Ammon's horn (tissue), 1 donor: ENCODE measurements at regions not wholly inside any gene's neighbourhood (a gene's known extent, or its start where the extent isn't known, plus 50 kb on each side); places are given as distances from the start of the nearest gene placed in this dataset.

Experiments used
- DNase-seq: peaks from one replicate; pipeline ENCODE4 v3.0.0-alpha.2; 2016; ENCODE audit warnings: low spot score

DNA sequence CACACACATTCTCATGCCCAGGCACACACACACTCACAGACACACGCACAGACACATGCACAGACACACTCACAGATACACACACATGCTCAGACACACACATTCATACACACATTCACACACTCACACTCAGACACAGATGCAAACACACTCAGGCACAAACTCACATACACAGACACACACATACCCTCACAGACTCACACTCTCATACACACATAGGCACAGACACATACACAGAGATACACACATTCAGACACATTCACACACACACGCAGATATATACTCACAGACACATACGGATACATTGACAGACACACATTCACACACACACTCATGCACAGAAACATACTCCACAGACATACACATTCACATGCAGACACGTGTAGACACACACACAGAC, 89.6 kb downstream of the RBFOX3 start:
- DNase-seq: no peak

DNA sequence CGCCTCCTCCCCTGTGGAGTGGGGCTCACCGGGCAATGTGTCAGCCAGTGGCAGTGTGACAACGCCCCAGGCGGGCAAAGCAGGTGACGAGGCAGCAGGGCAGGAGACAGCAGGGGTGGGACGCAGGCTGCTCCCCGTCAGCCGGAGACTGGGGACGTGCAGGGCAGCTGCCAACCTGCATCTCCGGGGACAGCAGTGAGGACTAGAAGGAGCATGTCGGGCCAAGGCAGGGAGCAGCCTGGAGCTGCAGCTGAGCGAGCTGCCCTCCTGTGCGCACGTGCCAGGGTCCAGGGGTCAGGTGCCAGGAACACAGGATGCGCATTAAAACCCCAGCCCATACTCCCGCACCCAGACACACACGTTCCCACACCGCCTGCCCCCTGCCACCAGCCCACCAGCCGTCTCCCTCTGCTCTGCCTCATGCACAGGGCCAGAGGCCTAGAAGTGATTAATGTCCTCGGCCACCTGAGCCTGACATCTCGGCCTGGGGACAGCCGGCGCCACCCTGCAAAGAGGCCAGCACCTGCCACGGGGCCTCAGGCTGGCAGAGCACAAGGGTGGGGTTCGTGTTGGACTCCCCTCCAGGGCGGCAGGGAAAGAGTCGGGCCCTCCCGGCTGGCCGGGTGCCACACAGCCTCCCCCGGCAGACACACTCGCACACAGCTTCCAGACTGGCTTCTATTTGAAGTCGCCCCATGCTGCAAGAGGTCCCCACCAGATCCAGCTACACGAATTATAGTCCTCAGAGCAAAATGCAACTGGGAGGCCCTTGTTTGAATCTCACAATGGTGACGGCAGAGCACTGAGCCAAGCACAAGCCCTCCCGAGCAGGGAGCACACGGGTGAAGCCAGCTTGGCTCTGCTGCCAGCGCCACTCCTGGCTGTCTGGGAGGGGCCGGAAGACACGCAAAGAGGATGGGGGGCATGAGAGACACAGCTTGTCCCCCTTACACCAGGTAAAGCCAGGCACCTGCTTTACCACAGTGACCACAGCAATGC, 90.4 kb downstream of the RBFOX3 start:
- DNase-seq: no peak

DNA sequence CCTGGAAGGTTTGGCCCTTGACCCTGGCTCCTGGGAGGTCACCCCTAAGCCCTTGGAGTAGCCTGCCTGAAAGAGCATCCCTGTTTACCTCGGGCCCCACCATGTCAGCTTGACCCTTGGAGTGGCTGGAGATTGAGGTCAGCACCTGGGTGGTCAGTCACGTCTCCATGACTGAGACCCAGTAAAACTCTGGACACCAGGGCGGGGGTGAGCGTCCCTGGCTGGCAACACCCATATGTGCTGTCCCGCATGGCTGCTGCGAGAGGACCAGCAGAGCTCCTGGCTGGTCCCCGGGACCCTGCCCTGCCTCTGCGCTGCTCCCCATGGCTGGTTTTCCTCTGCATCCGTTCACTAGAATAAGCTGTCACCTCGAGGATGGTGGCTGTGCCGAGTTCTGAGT, 91.2 kb downstream of the RBFOX3 start:
- no peak for DNase-seq

DNA sequence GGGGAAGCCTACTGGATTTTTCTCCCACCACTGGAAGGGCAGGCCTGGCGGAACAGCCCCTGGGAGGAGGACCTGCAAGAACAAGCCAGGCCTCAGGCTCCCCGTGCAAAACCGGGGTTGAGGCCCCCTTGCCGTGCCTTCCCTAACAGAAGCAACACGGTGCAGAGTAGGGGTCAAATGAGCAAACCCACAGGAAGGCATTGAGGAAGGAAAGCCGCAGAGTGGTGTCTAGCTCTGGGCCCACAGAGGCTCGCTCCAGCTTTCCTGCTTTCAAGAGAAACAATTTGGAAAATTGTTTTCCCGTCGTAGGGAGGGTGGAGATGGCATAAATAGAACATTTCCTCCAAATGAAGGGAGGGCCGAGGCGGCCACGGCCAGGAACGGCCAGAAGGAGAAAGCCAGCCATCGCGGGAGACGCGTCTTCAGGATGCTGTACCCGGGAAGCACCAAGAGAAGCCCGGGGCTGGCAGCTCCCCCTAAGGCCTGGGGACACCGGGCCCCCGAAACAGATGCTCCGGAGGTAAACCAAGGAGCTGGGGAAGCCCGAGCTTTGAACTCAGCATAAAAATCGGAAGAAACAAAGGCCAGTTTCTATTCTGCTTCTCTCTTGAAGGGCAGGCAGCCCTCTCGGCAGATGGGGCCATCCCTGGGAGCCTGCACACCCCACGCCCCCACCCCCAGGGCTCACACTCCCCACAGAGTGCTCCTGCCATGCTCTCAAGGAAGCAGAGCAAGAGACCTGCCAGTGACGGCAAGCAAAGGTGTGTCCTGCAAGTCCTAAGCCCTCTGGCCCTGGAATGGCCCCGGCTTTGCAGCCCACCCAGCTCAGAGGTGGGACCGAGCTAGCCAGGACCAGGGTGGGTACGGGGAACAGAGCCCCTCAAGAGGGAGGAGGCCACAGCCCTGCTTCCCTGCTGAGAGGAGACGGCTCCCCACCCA, 92.0 kb downstream of the RBFOX3 start:
- no peak for DNase-seq

DNA sequence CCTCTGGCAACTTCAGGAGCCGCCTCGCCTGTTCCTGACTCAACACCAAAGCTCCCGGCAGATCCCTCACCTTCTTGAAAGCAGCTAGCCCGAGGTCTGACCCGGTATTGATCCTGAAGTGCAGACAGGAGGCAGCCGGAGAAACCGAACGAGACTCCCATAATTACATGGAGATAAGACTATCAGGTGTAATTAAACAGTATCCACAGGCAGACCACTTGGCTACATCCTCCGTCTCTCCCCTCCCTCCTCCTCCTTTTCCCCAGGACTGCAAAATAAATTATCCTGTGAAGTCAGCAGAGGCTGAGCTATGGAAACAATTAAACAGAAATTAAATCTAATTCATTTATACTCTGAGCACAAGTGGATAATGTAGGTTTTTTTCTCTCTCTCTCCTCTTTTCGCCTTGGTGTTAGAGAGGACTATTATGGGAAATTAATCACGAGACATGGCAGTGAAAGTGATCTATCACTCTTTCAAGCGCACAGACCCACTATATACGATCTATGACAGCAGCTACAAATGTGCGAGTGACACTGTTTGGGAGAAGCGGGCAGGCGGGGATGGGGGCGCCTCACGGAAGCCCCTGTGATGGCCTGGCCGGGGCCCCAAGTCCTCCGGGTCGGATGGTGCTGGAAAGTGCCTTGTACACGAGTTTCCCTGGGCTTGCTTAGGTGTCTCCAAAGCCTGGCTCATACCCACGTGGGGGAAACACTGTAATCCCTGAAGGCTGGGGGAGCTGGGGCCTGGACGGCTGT, 92.8 kb downstream of the RBFOX3 start:
- no peak for DNase-seq

DNA sequence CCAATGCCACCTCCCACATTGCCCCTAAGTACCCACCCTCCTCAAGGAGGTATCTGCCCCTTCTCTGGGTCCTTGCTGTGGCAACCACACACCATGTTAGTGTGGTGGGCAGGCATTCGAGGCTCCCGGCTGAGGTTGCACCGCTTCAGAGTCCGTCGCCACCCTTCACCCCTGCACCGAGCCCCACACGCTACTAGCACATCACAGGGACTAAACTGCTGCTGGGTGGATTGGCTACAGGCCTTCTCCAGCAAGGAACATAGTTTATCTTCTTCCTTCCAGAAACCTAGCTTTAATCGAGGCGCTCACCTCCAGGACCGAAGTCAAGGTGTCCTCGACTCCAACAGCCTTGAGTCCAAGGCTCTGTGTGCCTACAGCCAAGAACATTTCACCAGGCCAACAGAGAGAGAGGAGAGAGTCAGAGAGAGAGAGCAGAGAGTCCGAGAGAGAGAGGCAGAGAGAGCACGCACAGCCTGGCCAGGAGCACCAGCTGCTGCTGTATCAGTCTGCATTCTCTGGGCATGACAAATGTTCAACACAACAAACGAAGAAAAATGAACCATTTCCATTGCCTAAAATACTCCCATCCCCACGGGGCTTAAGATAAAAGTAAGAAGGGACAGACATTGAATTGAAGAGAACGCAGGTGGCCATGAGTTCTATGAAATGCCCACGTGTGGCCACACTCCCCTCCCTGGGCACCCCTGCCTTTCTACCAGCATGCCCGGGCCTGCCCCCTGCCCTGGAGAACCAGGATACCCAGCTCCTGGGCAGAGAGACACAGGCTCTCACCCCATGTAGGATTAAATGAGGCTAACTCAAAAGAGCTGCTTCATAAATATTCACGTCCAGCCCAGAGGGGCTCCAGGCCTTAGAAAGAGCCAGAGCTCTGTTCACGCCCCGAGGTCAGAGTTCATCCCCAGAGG, 94.9 kb downstream of the RBFOX3 start:
- DNase-seq: no peak

DNA sequence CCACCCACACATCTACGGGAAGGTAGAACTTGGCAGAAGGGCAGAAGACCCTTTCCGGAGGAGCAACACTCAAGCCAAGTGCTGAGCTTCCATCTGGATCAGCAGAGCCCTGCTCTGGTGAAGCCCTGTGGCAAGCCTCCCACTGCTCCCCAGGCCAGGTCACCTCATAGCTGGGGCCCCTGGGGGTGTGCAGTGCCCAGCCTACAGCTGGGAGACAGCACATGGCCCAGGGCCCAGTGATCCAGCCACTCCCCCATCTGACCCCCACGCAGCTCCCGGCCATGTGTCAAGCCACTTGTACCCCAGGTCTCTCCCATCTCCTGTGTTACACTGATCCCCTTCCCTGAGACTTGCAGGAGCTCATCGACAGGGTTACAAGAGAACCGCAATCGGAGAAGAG, 95.7 kb downstream of the RBFOX3 start:
- DNase-seq: no peak

DNA sequence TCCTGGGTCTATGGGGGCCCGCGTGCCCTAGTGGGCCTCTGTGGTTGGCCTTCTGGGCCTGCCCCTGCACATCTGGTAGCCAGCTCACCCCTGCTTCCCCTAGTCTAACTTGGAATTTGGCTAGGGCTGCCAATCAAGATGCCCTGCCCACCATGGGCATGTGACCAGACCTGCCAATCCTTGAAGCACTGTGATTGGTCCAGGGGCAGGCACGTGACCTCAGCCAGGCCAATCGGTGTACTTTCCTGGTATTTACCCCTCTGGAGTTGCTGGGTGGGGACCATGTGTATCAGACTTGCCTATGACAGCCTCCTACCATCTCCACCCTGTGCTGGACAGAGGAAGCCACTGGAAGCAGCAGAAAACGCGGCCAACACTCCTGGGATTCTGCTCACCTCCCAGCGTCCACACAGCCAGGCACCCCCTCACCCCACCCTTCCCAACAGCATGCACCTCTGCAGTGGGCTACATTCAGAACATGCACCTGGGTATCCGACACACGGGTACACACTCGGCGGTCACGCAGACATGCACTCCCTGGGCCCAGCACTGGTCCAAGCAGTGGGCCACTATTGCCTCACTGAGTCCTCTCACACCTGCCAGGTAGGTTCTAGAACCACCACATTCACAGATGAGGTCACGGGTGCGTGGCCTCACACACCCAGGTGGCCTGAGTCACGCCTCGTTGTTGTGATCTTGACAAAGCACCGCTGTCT, 96.9 kb downstream of the RBFOX3 start:
- DNase-seq: no peak

DNA sequence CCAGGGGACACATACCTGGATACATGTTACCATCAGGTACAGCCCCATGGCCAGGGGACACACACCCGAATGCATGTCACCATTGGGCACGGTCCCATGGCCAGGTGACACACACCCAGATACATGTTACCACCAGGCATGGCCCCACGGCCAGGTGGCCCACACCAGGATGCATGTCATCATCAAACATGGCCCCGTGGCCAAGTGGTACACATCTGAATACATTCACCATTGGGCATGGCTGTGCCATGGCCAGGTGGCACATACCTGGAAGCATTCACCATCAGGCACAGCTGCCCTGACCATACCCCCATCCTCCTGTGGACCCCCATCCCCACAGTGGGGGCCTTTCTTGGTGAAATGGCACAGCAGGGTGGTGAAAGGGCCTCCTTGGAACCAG, 97.6 kb downstream of the RBFOX3 start:
- DNase-seq: no peak

DNA sequence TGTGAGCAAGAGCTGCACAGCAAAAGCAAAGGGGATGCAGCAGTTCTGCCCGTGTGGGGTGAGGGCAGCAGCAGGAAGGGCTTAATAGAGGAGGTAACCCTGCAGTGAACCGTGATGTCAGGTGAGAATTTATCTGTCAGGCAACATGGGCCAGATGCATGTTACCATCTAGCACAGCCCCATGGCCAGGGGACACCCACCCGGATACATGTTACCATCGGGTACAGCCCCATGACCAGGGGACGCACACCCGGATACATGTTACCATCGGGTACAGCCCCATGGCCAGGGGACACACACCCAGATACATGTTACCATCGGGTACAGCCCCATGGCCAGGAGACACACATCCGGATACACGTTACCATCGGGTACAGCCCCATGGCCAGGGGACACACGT, 99.4 kb downstream of the RBFOX3 start:
- no peak for DNase-seq

DNA sequence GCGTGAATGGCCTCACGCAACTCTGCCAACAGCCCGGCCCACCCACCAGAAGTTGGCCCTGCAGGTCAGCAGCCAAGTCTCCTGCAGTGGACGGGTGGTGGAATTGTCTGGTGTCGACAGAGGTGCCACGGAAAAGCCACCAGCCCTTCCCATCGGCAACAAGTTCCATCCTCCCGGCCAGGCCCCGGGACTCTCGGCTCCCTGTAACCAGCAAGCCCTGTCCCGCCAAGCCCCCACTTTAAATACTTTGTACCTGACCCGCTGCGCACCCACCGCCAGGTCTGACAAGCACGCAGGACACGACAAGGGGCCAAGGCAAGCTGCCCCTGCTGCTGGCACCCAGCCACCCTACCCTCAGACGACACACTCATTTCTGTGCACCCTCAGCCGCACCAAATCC, 100.8 kb downstream of the RBFOX3 start:
- no peak for DNase-seq

DNA sequence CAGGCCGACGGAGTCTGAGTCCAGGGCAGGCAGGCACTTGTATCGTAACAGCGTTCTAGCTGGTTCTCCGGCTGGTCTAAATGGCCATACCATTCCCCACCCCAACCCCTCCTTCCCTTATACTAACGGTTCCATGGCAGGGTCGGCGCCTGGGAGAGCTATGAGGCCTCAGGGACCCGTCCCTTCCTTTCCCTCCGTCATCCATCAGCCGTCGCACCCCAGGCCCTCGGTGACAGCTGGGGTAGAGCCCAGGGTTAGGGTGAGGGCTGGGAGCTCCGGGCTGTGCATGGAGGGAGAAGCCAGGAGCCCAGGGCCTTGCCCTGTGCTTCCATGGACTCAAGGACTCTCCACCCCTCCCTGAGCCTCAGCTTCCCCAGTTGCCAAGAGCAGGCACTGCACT, 101.4 kb downstream of the RBFOX3 start:
- no peak for DNase-seq

DNA sequence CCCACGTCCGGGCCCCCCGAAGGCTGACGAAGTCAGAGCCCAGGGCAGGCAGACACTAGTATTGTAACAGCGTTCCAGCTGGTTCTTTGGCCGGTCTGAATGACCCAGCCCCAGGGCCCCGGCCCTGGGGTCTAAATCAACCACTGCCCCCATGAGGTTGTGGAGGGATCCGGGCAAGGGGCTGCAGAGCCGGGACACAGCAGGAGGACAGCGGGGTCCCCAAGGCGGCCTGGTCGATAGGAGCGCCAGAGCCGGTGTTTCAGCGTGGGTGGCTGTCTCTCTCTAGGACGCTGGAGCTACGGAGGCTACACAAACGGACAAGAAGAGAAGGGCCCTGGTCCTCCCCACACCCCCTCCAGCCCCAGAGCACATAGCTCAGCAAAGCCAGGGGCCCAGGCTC, 101.8 kb downstream of the RBFOX3 start:
- no peak for DNase-seq

DNA sequence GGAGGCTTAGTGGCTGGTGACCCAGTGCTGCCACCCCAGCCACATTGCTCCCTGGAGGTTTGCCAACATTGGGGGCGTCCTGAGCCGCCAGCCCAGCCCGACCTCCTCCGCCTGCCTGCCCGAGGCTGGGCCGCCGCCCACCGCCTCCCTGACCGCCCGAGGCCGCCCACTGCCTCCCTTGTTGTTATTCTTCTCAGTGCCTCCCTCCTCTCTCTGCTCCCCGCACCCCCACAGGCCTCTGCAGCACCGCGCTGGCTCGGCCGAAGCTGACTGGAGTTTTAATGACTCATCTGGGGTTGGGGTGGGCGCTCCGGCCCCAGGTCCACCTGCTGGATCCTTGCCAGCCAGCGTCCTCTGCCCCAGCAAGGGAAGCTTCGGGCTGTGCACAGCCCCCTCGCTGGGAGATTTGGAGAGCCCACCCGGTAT, 102.5 kb downstream of the RBFOX3 start:
- DNase-seq: no peak

DNA sequence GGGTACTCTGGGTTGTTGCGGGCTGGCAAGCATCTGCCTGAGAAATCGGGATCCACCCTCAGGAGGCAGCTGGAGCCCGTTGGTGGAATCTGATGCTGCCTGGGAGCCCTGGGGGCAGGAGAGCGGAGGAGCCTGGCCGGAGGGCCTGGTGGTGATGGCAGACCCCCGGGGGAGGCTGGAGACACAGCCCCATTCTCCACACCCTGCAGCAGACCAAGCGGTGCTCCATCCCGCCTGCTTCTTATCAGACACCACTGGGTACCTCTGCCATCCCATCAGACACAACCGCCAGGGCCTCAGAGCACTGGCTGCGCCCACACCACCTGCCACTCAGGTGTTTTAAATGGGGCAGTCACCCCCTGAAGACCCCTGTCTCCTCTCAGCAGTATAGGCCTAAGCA, 103.9 kb downstream of the RBFOX3 start:
- DNase-seq: no peak

DNA sequence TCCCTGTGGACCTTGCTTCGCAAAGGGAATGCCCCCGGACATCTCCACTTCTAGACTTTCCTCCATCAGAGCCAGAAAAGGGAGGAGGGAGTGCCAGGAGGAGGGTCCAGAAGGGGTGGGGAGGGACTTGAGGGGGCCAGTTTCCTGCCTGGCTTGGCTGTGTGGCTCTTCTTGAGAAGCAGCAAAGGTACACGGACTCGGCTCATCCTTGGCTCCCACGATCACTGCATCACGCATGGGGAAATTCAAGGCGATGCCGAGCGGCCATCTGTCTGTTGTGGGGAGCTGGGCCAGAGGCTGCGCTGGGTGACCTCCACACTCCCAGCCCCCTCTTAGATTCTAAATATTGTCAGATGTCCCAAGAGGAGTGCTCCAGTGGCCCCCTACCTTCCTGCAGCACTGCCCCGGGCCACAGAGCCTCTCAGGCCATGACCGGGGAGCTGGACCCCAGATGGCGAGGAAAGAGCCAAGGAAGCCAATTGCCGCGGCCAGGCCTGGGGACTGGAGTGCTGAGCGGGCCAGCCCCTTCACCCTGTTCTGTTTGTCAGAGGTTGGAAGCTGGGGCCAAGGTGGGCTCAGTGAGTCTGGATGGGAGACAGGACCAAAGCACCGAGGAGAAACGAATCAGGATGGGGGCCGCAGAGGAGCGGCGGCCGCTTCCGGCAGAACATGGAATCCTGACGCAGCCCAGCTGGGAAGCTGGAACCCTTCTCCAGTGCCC, 104.5 kb downstream of the RBFOX3 start:
- DNase-seq: no peak

DNA sequence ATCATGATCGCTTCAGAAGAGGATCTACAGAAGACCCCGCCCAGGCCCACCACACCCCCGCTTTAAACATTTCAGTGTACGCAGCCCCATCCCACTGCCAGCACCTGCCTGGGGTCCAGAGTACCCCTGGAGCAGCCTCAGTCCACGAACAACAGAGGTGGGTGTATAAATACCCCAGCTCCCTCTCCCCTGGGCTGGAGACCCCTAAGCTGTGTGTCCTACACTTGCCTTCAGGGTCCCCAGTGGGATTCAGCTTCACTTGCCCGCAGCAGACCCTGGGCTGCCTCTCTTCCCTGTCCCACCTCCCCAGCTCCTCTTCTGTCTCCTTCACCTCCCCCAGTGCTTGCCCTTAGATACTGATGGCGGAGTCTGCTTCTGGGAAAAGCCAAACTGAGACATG, 105.7 kb downstream of the RBFOX3 start:
- no peak for DNase-seq

DNA sequence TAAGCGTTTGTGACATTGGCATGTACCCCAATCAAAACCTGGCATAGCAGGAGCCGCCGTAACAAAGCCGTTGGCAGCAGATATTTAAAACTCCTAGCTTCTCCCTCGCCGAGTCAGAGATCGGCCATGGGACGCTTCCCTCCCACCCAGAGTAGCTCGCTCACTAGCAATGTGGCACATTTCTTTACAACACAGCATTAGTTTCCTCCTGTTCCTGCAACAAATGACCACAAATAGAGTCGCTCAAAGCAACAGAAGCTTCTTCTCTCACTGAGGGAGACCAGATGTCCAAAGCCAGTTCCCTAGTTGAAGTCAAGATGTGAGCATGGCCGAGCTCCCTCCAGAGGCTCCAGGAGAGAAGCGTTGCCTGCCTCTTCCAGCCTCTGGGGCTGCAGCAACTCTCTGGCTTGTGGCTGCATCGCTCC, 106.7 kb downstream of the RBFOX3 start:
- DNase-seq: no peak

DNA sequence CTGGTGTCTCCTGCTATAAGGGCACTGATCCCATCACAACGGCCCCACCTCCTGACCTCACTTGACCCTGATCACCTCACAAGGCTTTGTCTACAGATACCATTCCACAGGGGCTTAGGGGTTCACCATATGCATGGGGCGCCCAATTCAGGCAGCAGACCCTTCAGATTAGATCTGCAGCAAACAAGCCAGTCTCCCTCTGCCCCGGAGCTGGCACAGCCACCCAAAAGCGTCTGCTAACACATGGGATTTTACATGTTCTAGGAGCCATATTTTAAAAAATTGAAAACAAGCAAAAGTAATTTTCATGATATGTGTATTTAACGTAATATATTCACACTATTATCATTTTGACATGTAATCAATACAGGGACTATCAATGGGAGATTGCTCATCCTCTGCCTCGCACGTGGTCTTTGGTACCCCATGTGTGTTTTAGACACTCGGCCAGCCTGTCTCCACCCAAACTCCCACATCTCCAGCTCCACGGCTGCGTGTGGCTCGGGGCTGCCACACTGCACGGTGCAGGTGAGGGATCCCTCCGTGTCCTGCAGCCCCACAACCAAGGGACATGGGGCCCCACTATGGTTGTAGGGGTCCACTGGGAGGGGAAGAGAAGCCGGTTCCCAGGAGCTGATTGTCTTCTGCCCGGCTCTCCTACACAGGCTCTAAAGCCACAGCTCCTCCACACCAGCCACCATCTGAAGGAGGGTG, 107.6 kb downstream of the RBFOX3 start:
- no peak for DNase-seq
